ENCODE measurements at regions not wholly inside any gene's neighbourhood (a gene's known extent, or its start where the extent isn't known, plus 50 kb on each side); places are given as distances from the start of the nearest gene placed in this dataset.

- TF ChIP-seq, protein P1, sequence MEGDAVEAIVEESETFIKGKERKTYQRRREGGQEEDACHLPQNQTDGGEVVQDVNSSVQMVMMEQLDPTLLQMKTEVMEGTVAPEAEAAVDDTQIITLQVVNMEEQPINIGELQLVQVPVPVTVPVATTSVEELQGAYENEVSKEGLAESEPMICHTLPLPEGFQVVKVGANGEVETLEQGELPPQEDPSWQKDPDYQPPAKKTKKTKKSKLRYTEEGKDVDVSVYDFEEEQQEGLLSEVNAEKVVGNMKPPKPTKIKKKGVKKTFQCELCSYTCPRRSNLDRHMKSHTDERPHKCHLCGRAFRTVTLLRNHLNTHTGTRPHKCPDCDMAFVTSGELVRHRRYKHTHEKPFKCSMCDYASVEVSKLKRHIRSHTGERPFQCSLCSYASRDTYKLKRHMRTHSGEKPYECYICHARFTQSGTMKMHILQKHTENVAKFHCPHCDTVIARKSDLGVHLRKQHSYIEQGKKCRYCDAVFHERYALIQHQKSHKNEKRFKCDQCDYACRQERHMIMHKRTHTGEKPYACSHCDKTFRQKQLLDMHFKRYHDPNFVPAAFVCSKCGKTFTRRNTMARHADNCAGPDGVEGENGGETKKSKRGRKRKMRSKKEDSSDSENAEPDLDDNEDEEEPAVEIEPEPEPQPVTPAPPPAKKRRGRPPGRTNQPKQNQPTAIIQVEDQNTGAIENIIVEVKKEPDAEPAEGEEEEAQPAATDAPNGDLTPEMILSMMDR (conservative IDR thresholded peaks at IDR 0.05; ENCODE audit: low read length): no peak
- TF ChIP-seq EZH2phosphoT487 (IDR thresholded peaks at IDR 0.05; ENCODE audit: borderline replicate concordance, low read depth, low read length): no peak
These were observed 411.4 kb downstream of the HLX start for GRCh38 chr1:221290669-221291068.
